ENCODE measurements at regions not wholly inside any gene's neighbourhood (a gene's known extent, or its start where the extent isn't known, plus 50 kb on each side); places are given as distances from the start of the nearest gene placed in this dataset.

- peaks cover 5% of the 10 kb centered on the region for H3K36me3 Mint-ChIP-seq (ENCODE audit: low read depth)
- no peak overlapping the region for H3K4me3 Mint-ChIP-seq
- H3K9me3 Mint-ChIP-seq = peaks cover 63% of the 10 kb centered on the region
- no peaks in the 10 kb centered on the region for H3K27me3 Mint-ChIP-seq (ENCODE audit: insufficient read depth)
- no peak for DNase-seq
- H3K4me1 Mint-ChIP-seq (ENCODE audit: low read depth) = no peaks in the 10 kb centered on the region
- no peak overlapping the region for H3K27ac Mint-ChIP-seq
- no peak for TF ChIP-seq CTCF (IDR thresholded peaks at IDR 0.05)
These were observed 208.2 kb downstream of the SLCO4C1 start for GRCh38 chr5:102087906-102088305.

GRCh38 chr5:102080288-102080687, 215.8 kb downstream of the SLCO4C1 start:
- H3K27me3 Mint-ChIP-seq (ENCODE audit: insufficient read depth) = no peaks in the 10 kb centered on the region
- H3K36me3 Mint-ChIP-seq (ENCODE audit: low read depth) = peaks cover 5% of the 10 kb centered on the region; the same call in 1 of the 2 replicates
- H3K27ac Mint-ChIP-seq = no peak overlapping the region
- peaks cover 70% of the 10 kb centered on the region for H3K9me3 Mint-ChIP-seq
- no peak for TF ChIP-seq CTCF (IDR thresholded peaks at IDR 0.05)
- H3K4me3 Mint-ChIP-seq = no peak overlapping the region
- no peak for DNase-seq
- H3K4me1 Mint-ChIP-seq (ENCODE audit: low read depth) = no peaks in the 10 kb centered on the region

GRCh38 chr5:102077920-102078319, 218.2 kb downstream of the SLCO4C1 start:
- no peak for TF ChIP-seq CTCF (IDR thresholded peaks at IDR 0.05)
- Mint-ChIP-seq H3K9me3 (peaks cover 66% of the 10 kb centered on the region), H3K4me3 (no peak overlapping the region), H3K4me1 (ENCODE audit: low read depth) (no peaks in the 10 kb centered on the region), H3K27me3 (ENCODE audit: insufficient read depth) (no peaks in the 10 kb centered on the region), H3K27ac (no peak overlapping the region), H3K36me3 (ENCODE audit: low read depth) (peaks cover 7% of the 10 kb centered on the region; the same call in 1 of the 2 replicates)
- DNase-seq = no peak

GRCh38 chr5:102069974-102070373, 226.1 kb downstream of the SLCO4C1 start:
- TF ChIP-seq CTCF (IDR thresholded peaks at IDR 0.05) = no peak
- Mint-ChIP-seq H3K27ac (no peak overlapping the region), H3K4me1 (ENCODE audit: low read depth) (no peaks in the 10 kb centered on the region), H3K9me3 (peaks cover 44% of the 10 kb centered on the region), H3K36me3 (ENCODE audit: low read depth) (peaks cover 4% of the 10 kb centered on the region; the same call in 1 of the 2 replicates), H3K4me3 (no peak overlapping the region), H3K27me3 (ENCODE audit: insufficient read depth) (no peaks in the 10 kb centered on the region)
- no peak for DNase-seq

- Mint-ChIP-seq H3K27me3 (ENCODE audit: insufficient read depth) (no peaks in the 10 kb centered on the region; the same call in 1 of the 2 replicates), H3K27ac (no peak overlapping the region), H3K36me3 (ENCODE audit: low read depth) (peaks cover 4% of the 10 kb centered on the region; the same call in 1 of the 2 replicates), H3K9me3 (peaks cover 37% of the 10 kb centered on the region), H3K4me1 (ENCODE audit: low read depth) (no peaks in the 10 kb centered on the region), H3K4me3 (no peak overlapping the region)
- TF ChIP-seq CTCF (IDR thresholded peaks at IDR 0.05) = no peak
- DNase-seq = no peak
These were observed 227.2 kb downstream of the SLCO4C1 start for GRCh38 chr5:102068870-102069269.

GRCh38 chr5:102049517-102049916, 246.6 kb downstream of the SLCO4C1 start:
- Mint-ChIP-seq H3K27ac (no peak overlapping the region), H3K36me3 (ENCODE audit: low read depth) (no peaks in the 10 kb centered on the region), H3K9me3 (peaks cover 23% of the 10 kb centered on the region), H3K4me1 (ENCODE audit: low read depth) (no peaks in the 10 kb centered on the region), H3K4me3 (no peak overlapping the region), H3K27me3 (ENCODE audit: insufficient read depth) (no peaks in the 10 kb centered on the region)
- DNase-seq = no peak
- TF ChIP-seq CTCF (IDR thresholded peaks at IDR 0.05) = no peak
